ENCODE measurements at regions not wholly inside any gene's neighbourhood (a gene's known extent, or its start where the extent isn't known, plus 50 kb on each side); places are given as distances from the start of the nearest gene placed in this dataset.

GRCh38 chr6:87847135-87847829 lies 145.2 kb upstream of the AKIRIN2 start:
- DNase-seq, result no peak

DNA sequence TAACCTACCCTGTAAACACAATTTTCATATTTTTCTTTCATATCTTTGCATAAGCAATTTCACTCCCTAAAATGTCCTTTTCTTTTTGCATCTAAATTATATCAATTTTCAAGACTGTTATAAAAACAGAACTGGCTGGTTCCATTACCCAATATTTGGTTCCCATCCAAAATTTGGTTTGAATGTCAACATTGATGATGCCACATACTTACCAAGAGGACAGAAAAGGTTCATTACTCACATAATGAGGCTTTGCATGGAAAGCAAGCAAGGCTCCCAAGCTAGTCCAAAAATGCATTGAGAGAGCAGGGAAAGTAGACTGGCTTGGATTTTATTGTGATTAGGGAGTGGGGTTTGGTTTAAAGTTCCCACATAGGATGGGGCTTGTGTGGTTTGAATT lies 144.4 kb upstream of the AKIRIN2 start:
- DNase-seq, result no peak

DNA sequence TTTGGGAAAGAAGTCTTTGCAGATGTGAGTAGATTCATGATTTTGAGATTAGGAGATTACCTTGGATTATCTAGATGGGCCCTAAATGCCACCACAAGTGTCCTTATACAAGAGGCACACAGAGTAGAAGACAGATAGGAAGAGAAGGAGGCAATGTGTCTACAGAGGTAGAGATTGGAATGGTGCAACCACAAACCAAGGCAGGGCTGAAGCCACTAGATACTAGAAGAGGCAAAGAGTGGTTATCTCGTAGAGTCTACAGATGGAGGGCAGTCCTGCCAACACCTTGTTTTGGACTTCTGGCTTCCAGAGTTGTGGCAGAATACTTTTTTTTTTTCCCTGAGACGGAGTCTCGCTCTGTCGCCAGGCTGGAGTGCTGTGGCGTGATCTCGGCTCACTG lies 138.3 kb upstream of the AKIRIN2 start:
- peak; percentile 19 for DNase-seq

DNA sequence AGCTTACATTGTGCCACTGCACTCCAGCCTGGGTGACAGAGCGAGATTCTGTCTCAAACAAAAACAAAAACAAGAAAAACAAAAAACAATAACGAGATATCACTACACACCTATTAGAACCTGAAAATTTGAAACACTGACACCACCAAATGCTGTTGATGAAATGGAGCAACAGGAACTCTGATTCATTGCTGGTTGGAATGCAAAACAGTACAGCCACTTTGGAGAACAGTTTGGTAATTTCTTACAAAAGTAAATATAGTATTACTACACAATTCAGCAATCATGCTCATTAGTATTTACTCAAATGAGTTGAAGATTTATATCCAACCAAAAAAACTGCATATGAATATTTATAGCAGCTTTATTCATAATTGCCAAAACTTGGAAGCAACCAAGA lies 135.8 kb upstream of the AKIRIN2 start:
- DNase-seq, result no peak

- DNase-seq, result no peak
Observed at GRCh38 chr6:87837444-87837843, 135.4 kb upstream of the AKIRIN2 start.

GRCh38 chr6:87832025-87832825 lies 130.2 kb upstream of the AKIRIN2 start:
- peak; percentile 75 for DNase-seq

GRCh38 chr6:87830907-87831306 lies 128.9 kb upstream of the AKIRIN2 start:
- DNase-seq, result no peak

DNA sequence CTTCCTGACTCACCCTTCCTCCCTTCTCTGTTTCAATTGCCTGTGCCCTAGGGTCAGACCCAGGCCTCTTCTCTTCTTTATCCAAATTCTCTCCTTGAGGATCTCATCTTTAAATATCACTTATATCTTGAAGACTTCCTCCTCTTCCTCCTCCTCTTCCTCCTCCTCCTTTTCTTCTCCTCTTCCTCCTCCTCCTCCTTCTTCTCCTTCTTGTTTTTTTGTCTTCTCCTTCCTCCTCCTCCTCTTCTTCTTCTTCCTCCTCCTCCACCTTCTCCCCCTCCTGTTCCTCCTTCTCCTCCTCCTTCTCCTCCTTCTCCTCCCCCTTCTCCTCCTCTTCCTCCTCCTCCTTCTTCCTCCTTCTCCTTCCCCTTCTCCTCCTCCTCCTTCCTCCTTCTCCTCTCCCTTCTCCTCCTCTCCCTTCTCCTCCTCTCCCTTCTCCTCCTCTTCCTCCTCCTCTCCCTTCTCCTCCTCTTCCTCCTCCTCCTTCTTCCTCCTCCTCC lies 127.6 kb upstream of the AKIRIN2 start:
- no peak for DNase-seq

DNA sequence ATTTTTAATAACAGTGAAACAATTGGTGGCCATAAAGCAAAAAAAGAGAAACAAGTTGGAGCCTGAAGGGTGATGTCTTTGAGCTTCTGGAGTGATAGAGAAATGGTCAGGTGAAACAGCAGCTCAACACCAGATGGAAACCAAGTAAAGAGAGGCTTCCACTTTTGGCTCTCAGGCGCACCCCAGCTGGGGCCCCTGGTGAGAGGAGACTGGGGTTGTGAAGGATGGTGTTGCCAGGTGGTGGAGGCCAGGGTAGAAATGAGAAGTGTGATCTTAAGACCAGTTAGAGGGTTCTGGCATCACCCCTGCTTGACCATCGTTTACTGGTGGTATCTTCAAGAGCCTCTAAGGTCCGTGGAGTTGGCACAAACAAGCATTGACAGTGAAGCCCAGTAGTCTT lies 126.0 kb upstream of the AKIRIN2 start:
- DNase-seq, result no peak

GRCh38 chr6:87827346-87827745 lies 125.3 kb upstream of the AKIRIN2 start:
- no peak for DNase-seq

GRCh38 chr6:87826424-87826823 lies 124.4 kb upstream of the AKIRIN2 start:
- DNase-seq, result no peak

GRCh38 chr6:87825821-87826221 lies 123.8 kb upstream of the AKIRIN2 start:
- DNase-seq, result peak; percentile 16

DNA sequence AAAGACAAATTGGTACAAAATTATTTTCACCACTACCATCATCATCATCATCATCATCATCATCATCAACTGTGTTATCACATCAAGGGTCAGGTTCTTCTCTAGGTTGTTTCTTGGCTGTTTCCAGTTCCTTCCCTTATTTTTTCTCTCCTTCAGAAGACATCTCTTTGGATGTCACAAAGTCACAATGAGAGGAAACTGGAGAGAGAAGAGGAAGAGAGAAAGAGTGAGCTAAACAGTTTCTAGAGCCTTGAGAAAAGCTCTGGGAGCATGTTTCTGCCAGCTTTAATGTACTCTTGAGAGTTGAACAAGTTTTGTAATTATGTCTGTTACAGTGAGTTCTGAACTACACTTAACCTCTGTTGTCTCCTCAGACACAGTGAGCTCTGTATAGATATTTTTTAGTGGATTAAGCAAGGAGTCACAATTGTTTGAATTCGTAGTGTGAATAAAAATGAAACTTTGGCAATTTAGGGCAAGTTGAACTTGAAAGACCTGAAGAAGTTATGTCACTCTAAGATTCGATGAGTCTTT lies 123.0 kb upstream of the AKIRIN2 start:
- DNase-seq, result no peak

GRCh38 chr6:87822011-87822410 lies 120.0 kb upstream of the AKIRIN2 start:
- no peak for DNase-seq

DNA sequence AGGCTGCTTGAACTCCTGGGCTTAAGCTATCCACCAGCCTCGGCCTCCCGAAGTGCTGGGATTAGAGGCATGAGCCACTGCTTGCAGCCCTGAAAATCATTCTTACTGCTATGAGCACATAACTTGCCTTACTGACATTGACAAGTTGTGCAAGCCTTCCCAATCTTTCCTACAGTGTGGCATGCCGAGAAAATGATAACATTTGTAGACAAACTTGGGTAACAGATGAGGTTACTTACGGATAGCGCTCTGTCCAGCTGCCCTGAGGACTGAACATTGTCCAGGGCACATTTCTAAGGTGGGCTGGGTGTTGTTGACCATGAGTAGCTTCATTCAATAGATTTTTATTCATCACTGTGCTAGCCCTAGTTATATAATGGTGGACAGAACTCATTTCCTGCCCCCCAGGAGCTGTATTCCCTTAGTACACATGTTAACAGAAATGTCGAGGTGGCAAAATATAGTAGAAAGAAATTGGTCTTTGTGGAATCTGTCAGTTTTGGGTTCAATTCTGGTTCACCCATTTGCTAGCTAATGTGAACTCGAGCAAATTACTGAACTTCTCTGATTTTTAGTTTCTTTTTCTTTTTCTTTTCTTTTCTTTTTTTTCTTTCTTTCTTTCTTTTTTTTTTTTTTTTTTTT lies 118.4 kb upstream of the AKIRIN2 start:
- no peak for DNase-seq

DNA sequence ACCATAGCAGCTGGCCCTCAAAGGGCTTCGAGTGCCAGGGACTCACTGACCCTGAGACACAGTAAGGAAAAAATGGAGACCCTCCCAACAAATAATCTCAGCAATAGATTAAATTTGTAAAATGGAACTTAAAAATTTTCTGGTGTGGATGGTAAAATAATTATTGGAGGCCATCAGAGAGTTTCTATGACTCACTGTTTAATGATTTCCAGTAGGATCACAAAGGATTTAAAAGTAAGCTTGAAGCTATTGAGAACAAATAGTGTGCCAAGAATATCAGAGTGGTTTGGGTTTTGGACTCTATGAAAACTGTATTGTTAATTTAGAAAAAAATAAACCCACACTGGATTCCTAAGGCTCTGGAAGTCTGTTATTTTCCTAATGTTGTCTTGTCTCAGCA lies 115.2 kb upstream of the AKIRIN2 start:
- no peak for DNase-seq

GRCh38 chr6:87815449-87815848 lies 113.4 kb upstream of the AKIRIN2 start:
- DNase-seq, result no peak

DNA sequence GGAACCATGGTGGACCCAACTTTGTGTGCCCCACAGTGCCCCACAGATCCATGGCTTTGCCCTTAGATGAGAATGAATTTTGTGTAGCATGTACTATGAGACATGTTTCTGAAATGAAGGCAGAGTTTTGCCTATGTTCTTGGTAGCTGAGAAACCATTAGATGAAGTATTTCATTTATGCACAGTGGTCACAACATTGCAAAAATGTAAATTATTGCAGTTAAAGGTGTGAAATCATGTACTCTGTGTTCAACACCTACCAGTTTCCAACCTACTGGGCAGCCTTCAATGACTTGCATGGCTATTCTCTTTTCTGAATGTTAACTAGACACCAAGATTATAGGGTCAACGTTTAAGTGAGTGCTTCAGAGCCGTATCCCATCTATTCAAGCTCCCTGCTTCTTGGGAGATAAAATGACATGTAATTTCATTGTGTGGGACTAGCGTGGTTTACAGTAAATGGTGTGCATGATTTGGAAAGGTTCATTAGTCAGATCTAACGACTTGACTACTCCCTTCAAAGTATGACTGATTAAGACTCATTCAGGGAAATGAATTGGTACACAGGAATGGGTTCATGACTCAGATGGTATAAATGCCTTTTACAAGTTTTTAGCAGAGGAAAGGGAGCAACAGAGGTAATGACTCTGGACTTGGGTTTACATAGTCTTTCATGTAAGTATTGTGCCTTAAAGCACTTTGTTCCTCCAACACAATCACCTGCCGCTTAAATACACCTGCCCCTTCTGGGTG lies 106.1 kb upstream of the AKIRIN2 start:
- no peak for DNase-seq

DNA sequence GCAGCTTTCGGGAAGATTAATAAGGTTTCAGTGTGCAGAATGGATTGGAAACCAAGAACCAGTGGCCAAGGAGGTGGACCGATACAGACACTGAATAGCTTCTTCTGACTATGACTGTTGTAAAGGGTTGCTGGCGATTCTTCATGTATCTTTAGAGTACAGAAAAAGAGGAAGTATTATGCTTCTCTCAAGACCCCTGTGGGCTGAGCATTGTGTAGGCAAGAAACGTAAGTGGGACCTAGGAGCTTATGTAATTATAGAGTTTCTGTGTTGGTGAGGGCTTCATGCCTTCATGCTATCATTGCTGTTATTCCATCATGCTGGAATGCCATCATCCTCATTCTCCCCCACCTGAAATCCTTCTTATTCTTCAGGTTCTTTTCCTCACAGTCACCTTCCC lies 105.4 kb upstream of the AKIRIN2 start:
- peak; percentile 66 for DNase-seq

GRCh38 chr6:87806635-87807034 lies 104.6 kb upstream of the AKIRIN2 start:
- DNase-seq, result peak; percentile 25

- no peak for DNase-seq
Observed at GRCh38 chr6:87806099-87806498, 104.1 kb upstream of the AKIRIN2 start.

GRCh38 chr6:87803791-87804190 lies 101.8 kb upstream of the AKIRIN2 start:
- DNase-seq, result no peak

GRCh38 chr6:87799651-87800050 lies 97.6 kb upstream of the AKIRIN2 start:
- no peak for DNase-seq
